ENCODE measurements at regions not wholly inside any gene's neighbourhood (a gene's known extent, or its start where the extent isn't known, plus 50 kb on each side); places are given as distances from the start of the nearest gene placed in this dataset.

- TF ChIP-seq HMGXB4 (CRISPR knock-in tag; IDR thresholded peaks at IDR 0.05), result no peak
- no peak for TF ChIP-seq MAX (CRISPR knock-in tag; IDR thresholded peaks at IDR 0.05)
- TF ChIP-seq CTCF (IDR thresholded peaks at IDR 0.05), result no peak
- no peak for TF ChIP-seq AR (CRISPR knock-in tag; IDR thresholded peaks at IDR 0.05)
Observed at GRCh38 chr3:175898194-175898593, 1039.1 kb downstream of the NAALADL2 start.

All from WTC11 (cell line).